ENCODE measurements at regions not wholly inside any gene's neighbourhood (a gene's known extent, or its start where the extent isn't known, plus 50 kb on each side); places are given as distances from the start of the nearest gene placed in this dataset.
A peak's percentile ranks its signal among the peaks of the same experiment; 100 is the strongest.

DNA sequence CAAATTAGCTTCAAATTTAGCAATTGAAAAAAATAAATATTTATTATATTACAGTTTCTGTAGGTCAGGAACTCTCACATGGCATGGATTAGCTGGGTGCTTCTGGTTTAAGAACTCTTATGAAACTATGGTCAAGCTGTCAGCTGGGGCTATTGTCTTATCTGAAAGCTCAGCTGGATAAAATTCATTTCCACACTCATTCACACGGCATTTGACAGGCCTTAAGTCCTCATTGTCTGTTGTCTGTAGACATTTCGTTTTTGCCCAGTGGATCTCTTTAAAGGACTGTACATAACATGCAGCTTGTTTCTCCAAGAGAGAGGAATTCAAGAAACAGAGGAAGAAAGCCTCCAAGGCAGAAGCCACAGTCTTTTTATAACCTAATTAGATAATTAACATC is 1556.8 kb upstream of the SLC39A10 start:
- no peak overlapping the region for H3K4me3 ChIP-seq
- WGBS, 5 donors: 65 to 76% (median 73%) methylated on average over 2 of the region's 2 CpGs
- DNase-seq: no peak
- no peaks in the 10 kb centered on the region for H3K27me3 ChIP-seq (replicated peaks in 1 of 7)
- no peaks in the 10 kb centered on the region for H3K9me3 ChIP-seq
- H3K36me3 ChIP-seq: no peaks in the 10 kb centered on the region
- no peak overlapping the region for H3K27ac ChIP-seq
- intact Hi-C loops (cut with DNase I; ENCODE audit: low total_unique reads): no loop called here
- no peak for TF ChIP-seq POLR2A (IDR thresholded peaks at IDR 0.05)
- TF ChIP-seq, protein P1, sequence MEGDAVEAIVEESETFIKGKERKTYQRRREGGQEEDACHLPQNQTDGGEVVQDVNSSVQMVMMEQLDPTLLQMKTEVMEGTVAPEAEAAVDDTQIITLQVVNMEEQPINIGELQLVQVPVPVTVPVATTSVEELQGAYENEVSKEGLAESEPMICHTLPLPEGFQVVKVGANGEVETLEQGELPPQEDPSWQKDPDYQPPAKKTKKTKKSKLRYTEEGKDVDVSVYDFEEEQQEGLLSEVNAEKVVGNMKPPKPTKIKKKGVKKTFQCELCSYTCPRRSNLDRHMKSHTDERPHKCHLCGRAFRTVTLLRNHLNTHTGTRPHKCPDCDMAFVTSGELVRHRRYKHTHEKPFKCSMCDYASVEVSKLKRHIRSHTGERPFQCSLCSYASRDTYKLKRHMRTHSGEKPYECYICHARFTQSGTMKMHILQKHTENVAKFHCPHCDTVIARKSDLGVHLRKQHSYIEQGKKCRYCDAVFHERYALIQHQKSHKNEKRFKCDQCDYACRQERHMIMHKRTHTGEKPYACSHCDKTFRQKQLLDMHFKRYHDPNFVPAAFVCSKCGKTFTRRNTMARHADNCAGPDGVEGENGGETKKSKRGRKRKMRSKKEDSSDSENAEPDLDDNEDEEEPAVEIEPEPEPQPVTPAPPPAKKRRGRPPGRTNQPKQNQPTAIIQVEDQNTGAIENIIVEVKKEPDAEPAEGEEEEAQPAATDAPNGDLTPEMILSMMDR (IDR thresholded peaks at IDR 0.05 in 8 of 11, conservative IDR thresholded peaks at IDR 0.05 in 3 of 11): no peak
- no peak for TF ChIP-seq POLR2AphosphoS5 (IDR thresholded peaks at IDR 0.05)
- H3K4me1 ChIP-seq: peaks cover 0 to 15% (median 2%) of the 10 kb centered on the region in 6 donors

DNA sequence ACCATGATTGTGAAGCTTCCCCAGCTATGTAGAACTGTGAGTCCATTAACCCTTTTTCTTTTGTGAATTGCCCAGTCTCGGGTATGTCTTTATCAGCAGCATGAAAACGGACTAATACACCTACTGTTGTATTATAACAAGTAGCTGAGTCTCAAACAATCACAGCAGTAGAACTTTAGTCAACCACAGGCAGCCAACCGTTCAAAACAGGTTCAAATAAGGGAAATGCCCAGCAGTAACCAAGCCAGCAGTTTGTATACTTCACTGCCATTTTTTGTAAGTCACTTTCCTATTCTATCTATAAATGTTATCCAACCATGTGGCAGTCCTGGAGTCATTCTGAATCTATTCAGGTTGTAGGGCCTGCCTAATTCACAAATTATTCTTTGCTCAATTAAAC is 1560.6 kb upstream of the SLC39A10 start:
- no peak for TF ChIP-seq POLR2A (IDR thresholded peaks at IDR 0.05)
- no peak for TF ChIP-seq POLR2AphosphoS5 (IDR thresholded peaks at IDR 0.05)

DNA sequence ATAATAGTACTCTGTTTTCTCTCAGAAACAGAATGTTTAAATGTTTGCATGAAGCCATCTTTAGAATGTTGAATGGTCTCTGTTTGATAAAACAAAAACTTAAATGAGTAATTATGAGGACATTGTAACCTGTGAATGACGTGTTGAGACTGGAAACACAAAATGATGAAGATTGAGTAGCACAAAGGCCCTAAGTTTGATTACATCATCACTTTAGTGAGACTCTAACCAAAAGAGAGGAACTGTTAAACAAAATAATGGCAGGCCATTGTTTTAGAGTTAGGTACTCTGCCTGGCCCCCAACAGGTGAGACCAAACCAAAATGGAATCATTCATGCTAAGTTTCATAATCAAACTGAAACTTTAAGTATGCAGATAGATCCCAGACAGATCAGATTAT is 1561.7 kb upstream of the SLC39A10 start:
- 62 to 86% (median 78%) methylated on average over 1 of the region's 1 CpG for WGBS, 5 donors
- no peak for DNase-seq
- Histone ChIP-seq H3K36me3 (no peaks in the 10 kb centered on the region), H3K27me3 (replicated peaks in 1 of 7) (no peaks in the 10 kb centered on the region), H3K27ac (no peak overlapping the region), H3K9me3 (peaks cover 0 to 3% (median 0%) of the 10 kb centered on the region in 8 donors), H3K4me3 (no peak overlapping the region), H3K4me1 (no peaks in the 10 kb centered on the region)
- intact Hi-C loops (cut with DNase I; ENCODE audit: low total_unique reads): no loop called here
- TF ChIP-seq, protein P1 (IDR thresholded peaks at IDR 0.05 in 8 of 11, conservative IDR thresholded peaks at IDR 0.05 in 3 of 11): no peak
- TF ChIP-seq POLR2AphosphoS5 (IDR thresholded peaks at IDR 0.05): no peak
- TF ChIP-seq POLR2A (IDR thresholded peaks at IDR 0.05): no peak

More for the DNA sequence above, 1560.6 kb upstream of the SLC39A10 start:
- Histone ChIP-seq H3K9me3 (no peaks in the 10 kb centered on the region), H3K4me1 (no peaks in the 10 kb centered on the region), H3K36me3 (no peaks in the 10 kb centered on the region), H3K4me3 (no peak overlapping the region), H3K27me3 (replicated peaks in 1 of 7) (no peaks in the 10 kb centered on the region), H3K27ac (no peak overlapping the region)
- intact Hi-C loops (cut with DNase I; ENCODE audit: low total_unique reads): no loop called here
- no peak for DNase-seq
- 19 to 48% (median 22%) methylated on average over 3 of the region's 3 CpGs for WGBS, 5 donors

DNA sequence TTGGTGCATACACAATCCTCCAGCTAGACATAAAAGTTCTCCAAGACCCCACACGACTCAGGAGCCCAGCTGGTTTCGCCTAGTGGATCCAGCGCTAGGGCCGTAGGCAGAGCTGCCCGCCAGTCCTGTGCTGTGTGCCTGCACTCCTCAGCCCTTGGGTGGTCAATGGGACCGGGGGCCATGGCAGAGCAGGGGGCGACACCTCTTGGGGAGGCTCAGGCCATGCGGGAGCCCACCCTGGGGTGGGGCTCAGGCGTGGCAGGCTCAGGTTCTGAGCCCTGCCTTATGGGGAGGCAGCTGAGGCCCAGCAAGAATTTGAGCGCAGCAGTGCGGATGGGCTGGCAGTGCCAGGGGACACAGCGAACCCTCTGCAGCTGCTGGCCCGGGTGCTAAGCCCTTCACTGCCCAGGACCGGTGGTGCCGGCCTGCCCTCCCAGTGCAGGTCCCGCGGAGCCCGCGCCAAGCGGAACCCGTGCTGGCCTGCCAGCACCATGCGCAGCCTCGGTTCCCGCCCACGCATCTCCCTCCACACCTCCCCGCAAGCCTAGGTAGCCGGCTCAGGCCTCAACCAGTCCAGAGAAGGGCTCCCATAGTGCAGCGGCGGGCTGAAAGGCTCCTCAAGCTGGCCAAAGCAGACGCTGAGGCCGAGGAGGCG is 1566.6 kb upstream of the SLC39A10 start:
- 85 to 93% (median 90%) methylated on average over 10 to 32 of the region's 32 CpGs for WGBS, 5 donors
- H3K4me1 ChIP-seq: no peaks in the 10 kb centered on the region
- no peaks in the 10 kb centered on the region for H3K36me3 ChIP-seq
- no peak overlapping the region for H3K27ac ChIP-seq
- intact Hi-C loops (cut with DNase I; ENCODE audit: low total_unique reads): no loop called here
- no peak for TF ChIP-seq POLR2A (IDR thresholded peaks at IDR 0.05)
- TF ChIP-seq, protein P1 (IDR thresholded peaks at IDR 0.05 in 8 of 11, conservative IDR thresholded peaks at IDR 0.05 in 3 of 11): no peak
- TF ChIP-seq POLR2AphosphoS5 (IDR thresholded peaks at IDR 0.05): no peak
- H3K4me3 ChIP-seq: no peak overlapping the region
- peaks cover 0 to 5% (median 0%) of the 10 kb centered on the region in 8 donors for H3K9me3 ChIP-seq
- H3K27me3 ChIP-seq (replicated peaks in 1 of 7): no peaks in the 10 kb centered on the region
- peak; percentile 73 for DNase-seq

Measured in spleen (tissue), 11 donors.